HCEC 1CT (cell line): ENCODE measurements at regions not wholly inside any gene's neighbourhood (a gene's known extent, or its start where the extent isn't known, plus 50 kb on each side); places are given as distances from the start of the nearest gene placed in this dataset.

Experiments used
- DNase-seq: peaks from one replicate; pipeline ENCODE4 v3.0.0-alpha.2; 2017

DNA sequence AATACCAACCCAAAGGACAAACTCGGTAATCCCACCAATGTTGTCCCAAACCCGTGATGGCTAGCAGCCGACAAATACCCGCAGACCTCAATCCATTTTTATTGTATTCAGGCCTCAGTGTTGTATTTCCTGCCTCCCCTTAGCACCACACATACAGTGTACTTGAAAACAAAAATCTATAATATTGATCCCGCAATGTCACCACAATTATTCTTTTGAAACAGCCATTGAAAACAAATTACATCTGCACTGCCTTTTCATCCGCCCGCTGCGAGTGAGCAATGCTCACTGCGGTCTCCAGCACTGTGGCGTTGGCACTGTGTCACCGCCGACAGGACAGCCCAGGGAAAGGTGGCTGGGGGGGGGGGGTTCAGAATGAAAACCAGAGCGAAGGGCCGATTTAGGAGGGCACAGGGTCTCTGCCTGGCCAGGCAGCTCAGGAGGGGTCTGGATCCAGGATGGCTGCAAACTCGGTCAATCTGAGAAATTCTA is 385.8 kb upstream of the ZNF507 start:
- no peak for DNase-seq

DNA sequence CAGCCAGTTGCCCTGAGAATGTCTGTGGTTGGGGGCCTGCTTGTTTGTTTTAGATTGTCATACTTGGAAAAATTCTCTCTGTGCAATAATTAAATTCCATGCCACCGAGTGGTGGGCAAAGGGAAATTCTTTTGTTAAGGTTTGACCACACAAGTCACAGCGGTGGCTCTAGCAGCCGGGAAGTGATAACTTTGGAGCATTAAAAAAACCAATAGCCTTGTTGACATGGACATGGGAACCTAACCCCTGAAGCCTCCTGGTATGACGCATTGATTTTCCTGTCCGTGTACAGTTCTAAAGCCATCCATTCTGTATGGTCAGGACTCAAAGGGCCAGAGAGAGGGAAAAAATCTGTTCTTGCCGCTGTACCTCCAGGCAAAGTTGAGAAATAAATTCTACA is 384.9 kb upstream of the ZNF507 start:
- DNase-seq = no peak

DNA sequence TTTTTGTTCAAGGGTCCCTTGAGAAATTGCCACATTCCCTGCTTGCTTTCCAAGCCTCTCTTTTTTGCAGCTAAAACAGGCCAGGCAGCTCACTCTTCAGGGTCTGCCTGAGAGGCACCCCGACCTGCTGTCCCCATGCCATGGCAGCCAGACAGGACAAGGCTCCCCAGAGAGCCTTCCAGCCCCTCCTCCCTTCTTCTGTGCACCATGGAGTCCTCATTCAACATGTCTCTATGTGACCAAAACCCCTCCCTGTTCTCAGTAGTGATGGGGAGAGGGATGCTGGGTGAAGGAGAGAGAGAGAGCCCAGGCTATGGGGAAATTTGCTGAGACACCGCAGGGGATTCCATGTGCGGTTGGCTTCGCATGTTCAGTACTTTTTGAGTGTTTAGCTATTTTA is 384.2 kb upstream of the ZNF507 start:
- DNase-seq = no peak

DNA sequence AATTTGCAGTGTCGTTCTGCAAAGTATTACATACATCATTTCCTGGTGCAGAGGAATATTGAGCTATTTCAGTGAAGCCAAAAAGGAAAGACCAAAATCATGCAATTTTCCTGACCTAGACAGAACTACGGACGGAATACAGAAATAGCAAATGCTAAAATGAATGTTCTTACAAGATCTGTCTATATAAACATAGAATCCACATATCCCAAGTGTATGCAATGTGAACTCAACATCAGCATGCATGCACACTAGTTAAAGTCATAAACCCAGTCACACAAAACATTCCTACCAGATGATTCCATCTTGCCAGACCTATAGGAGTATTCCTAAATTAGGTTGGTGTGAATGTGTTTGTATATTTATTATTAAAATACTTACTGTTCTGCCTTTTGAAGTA is 383.7 kb upstream of the ZNF507 start:
- no peak for DNase-seq

DNA sequence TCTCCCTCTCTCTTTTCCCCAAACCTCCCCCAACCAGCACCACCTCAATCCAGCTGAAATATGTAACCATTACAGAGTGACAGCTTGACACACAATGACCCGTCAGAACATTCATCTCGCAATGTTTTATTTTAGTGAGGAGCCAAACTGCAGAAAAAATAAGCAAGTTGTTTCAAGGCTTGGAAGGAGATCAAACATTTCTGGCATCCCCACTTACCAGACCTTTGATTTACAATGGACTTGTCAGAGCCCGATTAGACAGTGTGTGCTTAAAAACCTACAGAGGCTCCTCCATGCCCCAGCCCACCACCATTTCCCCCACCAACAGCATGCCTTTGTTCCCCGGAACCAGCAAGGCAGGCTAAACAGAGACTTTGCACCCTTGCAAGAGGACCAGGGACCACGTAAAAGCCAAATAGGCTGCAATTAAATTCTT is 382.8 kb upstream of the ZNF507 start:
- DNase-seq = no peak

DNA sequence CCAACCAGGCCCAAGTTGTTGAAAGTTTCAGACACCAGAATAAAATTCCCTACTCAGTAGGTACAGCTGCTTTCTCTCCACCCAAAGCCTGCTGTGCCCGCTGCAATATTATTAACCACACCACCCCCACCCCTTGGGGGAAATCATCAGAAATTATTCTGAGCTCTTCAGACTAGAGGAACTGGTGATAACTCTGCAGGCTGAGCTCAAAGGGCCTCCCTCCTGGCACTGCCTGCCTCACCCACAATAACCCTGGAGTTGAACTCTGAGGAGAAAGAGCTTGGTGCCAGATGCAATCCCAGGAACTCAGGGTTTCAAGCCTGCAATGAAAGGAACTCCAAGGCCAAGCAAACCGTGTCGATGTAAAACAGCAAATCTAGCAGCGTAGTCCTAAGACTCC is 381.7 kb upstream of the ZNF507 start:
- DNase-seq = no peak

DNA sequence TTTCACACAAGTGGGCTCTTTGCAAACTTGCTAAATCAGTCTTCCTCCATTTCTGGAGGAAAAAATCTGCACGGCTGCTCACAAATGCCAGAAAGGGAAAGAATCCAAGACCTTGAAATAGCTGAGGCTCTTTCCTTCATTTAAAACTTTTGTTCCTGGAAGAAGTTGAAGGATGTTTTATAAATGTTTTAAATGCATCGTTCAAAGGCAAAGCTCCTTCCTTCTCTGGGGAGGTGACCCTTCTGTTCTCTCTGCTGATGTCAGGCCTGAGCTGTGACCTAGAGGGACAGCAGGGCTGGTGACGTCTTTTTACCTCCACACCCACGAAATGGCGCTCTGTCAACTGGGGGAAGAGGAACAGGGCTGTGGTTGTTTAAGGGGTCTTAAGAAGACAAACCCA is 376.4 kb upstream of the ZNF507 start:
- no peak for DNase-seq

DNA sequence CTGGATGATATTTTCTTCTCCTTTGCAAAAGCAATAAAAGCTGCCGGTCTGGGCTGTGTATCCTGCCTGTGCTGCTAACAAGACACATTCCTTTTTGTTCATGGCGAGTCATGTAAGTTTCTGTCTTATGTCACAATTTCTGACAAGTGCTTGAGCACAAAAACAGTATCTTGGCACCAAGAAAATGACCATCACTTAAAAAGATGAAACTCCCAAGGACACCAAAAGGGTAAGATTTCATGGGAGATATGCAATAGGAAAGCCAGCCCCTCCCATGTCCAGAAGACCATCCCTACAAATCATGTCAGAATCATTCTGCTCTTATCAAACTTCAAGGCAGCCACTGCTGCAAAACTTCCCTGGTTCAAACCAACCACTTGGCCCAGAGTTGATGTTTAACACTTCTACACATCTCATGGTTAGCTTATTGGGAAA is 375.4 kb upstream of the ZNF507 start:
- no peak for DNase-seq

DNA sequence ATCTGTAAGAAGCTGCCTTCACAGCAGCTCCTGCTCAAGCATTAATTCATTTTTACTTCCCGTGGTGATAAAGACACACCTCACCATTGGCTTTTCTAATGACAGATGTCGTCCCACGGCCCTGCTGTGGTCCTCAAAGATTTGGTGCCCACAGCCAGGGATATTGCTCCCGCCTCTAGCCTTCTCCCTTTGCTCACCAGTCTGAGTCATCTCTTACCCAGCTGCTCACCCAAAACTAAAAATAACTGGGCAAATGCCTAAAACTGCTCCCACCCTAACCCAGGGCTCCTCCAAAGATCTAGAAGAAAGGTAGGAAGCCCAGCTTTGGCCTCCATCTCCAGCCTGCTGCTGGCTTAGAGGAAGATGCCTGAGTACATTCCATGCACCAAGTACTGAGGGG is 371.1 kb upstream of the ZNF507 start:
- DNase-seq = no peak

DNA sequence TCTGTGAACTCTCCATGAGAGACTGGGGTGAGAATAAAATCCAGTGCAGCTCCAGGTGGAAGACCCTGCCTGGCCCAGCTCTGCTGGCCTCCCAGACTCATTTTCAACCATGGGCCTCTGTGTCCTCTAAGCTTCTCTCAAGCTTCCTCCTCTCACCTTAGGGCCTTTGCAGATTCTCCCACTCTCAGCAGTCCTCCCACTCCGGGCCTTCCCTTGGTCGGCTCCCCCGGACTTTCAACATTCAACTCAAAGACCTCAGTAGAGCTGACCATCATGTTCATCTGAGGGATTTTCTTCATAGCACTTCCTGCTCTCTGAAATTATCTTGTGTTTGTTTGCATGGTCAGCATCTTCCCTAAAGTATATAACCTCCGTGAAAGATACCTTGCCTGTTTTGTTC is 370.5 kb upstream of the ZNF507 start:
- DNase-seq = no peak

DNA sequence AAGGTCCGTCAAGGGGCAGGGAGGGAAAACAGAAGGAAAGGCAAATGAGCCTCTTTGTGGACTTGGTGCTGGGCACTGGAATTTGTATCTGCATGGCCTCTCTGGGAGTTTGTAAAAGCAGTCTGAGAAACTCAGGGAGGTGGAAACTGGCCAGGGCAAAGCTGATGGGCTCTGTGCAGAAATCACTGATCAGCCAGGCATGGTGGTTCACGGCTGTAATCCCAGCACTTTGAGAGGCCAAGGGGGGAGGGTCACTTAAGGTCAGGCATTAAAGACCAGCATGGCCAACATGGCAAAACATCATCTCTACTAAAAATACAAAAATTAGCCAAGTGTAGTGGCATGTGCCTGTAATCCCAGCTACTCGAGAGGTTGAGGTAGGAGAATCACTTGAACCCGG is 369.9 kb upstream of the ZNF507 start:
- no peak for DNase-seq

DNA sequence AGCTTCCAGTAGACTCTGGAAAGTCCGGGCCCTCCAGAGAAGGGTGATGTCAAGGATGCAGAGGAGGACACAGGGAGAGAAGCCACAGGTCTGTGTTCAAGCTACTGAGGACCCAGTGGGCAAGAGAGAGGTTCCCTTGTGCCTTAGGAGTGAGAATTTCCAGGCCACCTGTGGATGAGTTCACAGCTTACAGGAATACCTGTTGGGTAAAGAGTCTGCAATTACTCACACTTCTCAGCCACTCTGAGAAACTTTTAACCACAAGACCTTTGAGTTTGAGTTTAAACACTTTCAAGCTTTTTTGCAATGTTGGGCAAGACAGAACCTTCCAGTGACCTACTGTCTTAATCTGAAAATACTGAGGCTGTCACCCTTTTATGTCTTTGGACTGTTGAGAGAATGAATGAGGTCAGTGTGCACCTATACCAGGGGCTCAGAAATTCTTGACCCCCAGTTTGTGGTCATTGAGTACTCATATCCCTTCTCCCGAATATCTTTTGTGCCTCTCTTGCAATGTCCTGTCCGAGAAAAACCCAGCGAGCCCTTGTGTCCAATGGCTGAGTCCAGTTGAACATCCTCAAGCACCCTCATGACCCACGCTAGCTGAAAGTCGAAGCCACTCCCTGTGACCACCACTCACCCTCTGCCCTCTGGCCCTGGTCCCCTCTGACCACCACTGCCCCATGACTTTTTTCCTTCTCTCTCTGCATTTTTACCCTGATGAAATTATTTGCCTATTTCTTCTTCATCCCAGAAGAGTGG is 368.5 kb upstream of the ZNF507 start:
- no peak for DNase-seq

DNA sequence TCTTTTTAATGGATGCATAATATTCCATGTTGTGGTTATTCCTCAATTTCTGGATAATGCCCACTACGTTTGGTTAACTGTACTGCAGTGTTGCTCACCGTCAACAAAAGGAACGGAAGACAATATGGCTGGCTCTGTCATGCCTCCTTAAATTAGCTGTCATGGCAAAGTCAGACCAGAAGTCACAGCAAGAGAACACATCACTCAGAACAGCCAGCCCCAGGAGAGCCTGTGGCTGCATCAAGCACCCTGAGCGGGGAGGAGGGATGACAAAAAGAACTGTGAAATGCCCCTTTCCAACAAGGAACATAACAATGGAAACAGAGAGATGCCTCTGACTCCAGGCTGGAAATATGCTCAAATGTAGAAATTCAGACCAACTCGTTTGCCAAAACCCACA is 366.0 kb upstream of the ZNF507 start:
- no peak for DNase-seq

DNA sequence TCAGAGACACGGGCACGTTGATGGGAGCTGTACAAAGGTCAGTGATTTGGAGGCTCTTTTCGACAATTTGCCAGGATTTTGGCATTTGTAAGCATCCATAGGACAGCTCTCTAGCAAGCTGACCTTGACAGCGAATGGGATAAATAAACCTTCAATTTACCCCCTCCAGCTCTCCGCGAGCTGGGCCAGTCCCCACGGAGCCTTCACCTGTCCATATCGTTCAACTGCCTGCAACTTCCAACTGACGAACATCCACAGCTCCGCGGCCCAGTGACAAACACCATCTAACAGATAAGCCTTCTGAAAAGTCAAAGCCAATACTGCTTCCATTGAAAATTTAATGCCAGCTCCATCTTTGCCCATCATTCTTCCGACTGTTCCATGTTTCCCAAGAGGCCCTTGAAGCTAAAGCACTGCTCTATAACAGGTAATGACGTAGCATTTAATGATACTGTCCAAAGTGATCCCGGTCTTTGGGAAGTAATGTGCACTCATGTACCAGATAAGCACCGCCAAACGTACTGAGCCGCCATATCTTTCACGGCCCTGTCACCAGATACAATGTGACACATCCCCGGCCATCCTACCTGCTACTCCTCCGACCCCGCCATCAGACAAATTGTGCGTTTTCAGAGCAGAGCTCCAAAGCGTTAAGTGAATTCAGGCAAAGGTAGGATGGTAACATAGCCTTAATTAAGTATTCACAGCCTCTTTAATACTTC is 365.3 kb upstream of the ZNF507 start:
- no peak for DNase-seq

DNA sequence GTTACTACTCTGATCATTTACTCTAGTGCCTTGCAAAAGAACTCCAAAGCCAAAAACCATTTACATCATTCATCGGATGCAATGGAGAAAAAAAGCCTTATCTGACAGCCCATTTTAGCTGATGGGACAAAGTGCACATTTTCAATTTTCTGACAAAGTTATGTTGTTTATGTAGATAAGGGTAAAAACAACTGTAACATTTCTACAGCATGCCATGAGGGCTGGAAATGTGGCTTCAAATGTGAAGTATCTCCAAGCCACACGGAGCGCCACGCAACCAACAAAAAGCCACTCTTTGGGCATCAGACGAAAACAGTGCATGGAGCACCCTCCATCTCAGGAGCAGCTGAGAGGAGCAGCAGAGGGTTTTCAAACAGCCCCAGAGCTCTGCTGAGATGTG is 364.6 kb upstream of the ZNF507 start:
- no peak for DNase-seq

DNA sequence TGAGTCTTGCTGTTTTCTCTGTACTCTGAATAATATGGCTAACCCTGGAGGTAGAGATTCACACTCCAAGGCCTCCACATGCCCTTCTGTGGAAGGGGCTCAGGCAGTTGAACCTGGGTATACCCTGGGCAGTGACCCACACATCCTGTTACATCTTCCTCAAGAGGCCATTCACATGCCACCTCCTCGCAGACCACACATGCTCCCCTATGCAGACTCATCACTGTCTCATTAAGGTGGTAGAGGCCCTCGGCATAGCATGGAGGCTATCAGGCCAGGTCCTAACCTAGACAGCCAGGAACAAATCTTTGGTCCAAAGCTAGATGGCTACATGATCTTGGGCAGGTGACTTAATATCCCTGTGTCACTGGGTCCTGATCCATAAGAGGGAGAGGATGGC is 363.9 kb upstream of the ZNF507 start:
- no peak for DNase-seq

DNA sequence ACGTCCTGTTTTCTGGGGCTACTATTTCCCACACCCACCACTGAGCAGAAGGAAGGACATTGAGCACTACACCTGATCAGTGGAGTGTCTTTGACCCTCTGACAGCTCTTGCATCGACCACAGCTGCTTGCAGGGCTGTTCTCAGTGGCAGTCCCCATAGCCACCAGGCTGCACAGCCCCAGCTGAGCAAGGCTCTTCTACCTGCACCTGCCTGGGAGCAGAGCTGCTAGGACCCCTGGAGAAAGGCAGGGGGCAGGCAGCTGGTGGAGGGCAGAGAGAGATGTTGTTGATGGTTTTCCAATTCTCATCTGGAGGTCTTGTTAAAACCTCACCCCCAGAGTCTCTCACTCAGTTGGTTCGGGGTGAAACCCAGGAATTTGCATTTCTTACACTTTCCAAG is 361.8 kb upstream of the ZNF507 start:
- no peak for DNase-seq

DNA sequence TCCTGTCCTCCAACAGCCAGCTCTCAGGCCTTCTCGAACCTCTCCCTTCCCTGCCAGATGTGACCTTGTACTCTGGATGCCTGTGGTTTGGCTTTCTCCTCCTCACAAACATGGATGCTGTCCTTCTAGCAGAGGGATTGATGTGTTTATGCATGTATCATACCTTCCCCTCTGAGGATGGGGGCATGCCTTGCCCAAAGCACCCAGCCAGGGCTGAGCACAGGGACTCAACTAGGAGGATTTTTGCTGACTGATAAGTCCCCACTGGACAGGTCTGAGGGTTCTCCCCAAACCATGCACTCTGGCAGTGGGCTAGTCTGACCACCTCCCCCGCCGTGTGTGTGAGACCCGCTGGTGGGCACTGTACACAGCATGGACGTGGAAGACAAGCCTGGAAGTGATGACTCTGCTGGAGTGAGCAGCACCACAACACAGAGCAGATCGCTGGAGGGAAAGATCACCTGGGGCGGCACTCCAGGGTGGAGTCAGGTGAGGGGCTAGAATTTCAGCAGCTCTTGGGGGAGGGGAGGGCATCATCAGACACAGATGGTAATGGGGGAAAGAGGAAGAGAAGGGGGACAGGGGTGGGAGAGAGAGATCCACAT is 360.3 kb upstream of the ZNF507 start:
- no peak for DNase-seq

DNA sequence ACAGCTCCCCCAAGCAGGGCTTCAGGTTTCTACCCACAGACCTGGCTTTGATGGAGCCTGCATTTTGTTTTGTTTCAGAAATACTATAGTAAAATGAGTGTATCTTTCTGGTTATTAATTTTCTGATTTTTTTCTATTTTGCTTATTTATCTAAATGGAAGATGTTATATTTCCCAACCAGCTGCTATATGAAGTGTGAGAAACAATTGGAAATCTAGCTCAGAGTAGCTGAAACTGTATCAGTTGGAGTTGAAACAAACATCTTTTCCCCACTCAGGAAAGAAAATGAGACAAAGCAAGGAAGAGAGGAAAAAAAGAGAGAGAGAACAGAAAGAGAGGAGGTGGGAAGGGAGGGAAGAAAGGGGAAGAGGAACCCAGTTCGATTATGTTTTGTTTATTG is 358.5 kb upstream of the ZNF507 start:
- DNase-seq = no peak

DNA sequence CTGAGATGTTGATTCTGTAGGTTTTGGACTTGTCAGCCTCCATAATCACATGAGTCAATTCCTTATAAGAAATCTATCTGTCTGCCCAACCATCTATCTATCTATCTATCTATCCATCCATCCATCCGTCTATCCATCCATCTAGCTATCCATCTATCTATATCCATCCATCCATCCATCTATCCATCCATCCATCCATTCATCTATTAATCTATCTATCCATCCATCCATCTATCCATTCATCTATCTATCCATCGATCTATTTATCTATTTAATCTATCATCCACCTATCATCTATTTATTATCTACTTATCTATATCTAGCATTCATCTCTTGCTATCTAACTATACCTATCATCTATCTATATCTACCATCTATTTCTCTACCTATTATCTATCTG is 357.2 kb upstream of the ZNF507 start:
- no peak for DNase-seq

DNA sequence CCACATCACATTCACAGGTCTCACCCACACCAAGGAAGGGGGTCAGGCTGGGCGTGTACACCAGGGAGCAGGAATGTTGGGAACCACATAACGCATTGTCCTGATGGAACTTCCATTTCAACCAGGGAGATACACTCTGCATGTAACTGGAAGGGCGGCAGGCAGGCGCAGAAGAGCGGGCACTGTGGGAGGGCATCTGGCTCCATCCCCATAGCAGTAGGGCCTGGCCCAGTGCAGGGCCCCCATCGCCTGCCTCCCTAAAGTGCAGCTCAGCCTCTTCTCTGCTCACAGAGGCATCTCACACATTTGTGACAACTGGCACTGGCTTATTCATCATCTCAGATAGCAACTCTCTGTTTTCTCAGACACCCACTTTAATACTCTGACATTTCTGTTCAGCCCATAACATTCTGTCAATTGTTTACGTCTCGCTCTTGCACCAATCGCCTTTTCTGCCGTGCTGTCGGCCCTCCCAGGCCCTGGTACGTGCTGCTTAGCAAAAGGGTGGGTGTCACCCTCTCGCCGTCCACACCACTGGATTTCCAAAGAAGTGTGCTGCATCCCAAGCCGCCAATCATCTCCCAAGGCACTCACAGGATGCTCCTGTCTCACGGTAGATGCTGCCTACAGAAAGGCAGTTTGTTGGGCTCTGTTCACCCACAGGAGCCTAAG is 353.3 kb upstream of the ZNF507 start:
- DNase-seq = no peak

DNA sequence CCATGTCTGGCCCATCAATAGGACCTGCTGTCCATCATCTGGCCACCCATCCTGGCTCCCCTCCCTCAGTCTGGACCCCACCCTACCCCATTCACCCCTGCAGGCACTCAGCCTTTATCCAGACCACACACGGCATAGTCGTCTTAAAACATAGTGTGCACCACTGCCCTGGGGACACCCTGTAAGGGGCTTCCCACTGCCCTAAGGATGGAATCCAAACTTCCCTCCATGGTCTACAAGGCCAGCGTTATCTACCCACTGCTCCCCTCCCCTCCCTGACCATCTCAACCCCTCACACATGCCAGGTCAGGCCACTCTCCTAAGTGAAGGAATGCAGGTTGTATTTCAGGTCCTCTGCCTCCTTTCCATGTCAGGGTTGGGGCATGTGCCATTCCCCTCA is 352.7 kb upstream of the ZNF507 start:
- no peak for DNase-seq

DNA sequence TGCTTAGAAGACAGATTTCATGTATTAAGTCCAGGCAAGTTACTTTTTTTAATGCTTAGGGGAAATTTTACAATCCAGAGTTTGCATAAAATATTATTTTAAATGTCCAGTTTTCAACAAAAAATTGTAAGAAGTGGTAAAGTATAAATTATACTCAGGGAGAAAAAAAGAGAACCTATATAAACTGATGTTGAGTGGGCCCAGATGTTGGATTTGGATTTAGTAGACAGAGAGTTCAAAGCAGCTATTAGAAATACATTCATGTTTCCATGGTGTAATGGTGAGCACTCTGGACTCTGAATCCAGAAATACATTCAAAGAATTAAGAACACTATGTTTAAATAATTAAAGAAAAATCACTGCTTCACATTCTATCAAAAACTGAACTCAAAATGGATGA is 349.9 kb upstream of the ZNF507 start:
- DNase-seq = no peak

DNA sequence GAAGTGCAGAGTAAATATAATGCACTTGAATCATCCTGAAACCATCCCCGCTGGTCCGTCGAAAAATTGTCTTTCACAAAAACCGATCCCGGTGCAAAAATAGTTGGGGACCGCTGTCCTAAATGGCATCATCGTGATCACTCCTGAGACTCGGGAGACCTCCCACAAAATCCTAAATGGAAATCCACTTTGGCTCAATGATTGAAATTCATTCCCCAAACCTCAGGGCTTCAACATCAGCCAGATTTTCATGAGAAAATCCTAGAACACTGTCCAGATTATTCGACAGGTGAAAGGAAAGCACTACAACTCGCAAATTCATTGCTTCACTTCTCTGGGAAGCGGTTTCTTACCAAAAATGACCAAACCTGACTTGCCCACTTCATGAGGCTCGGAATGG is 335.3 kb upstream of the ZNF507 start:
- no peak for DNase-seq
